H9 (cell line): ENCODE measurements at regions not wholly inside any gene's neighbourhood (a gene's known extent, or its start where the extent isn't known, plus 50 kb on each side); places are given as distances from the start of the nearest gene placed in this dataset.

Source experiments
- DNase-seq: peaks from one replicate; pipeline ENCODE4 v3.0.0-alpha.2; 2017
- H2AFZ ChIP-seq: one replicate; pipeline ENCODE4 v1.6.1; 2013; ENCODE audit warnings: mild to moderate bottlenecking, low read length, control low read depth, moderate library complexity
- H2AK5ac ChIP-seq: 2 replicates; pipeline ENCODE4 v1.6.1; 2013; ENCODE audit warnings: low read length, control low read depth, mixed read lengths; ENCODE audit not compliant: insufficient read length
- H2BK120ac ChIP-seq: one replicate; pipeline ENCODE4 v1.6.1; 2013; ENCODE audit warnings: low read depth, mild to moderate bottlenecking, low read length, control low read depth, inconsistent platforms; ENCODE audit not compliant: poor library complexity, severe bottlenecking
- H2BK12ac ChIP-seq: 2 replicates; pipeline ENCODE4 v1.6.1; 2013; ENCODE audit warnings: low read length, control low read depth, mixed read lengths, low read depth; ENCODE audit not compliant: insufficient read length
- H2BK15ac ChIP-seq: 2 replicates; pipeline ENCODE4 v1.6.1; 2013; ENCODE audit warnings: low read depth, low read length, control low read depth
- H2BK20ac ChIP-seq: one replicate; pipeline ENCODE4 v1.6.1; 2013; ENCODE audit warnings: low read depth, mild to moderate bottlenecking, low read length, control low read depth, inconsistent platforms; ENCODE audit not compliant: poor library complexity, severe bottlenecking
- H2BK5ac ChIP-seq: 2 replicates; pipeline ENCODE4 v1.6.1; 2013; ENCODE audit warnings: low read length, control low read depth, mixed read lengths; ENCODE audit not compliant: insufficient read length
- H3K14ac ChIP-seq: 2 replicates; pipeline ENCODE4 v1.6.1; 2013; ENCODE audit warnings: low read length, control low read depth; ENCODE audit not compliant: insufficient read depth
- H3K18ac ChIP-seq: 2 replicates; pipeline ENCODE4 v1.6.1; 2013; ENCODE audit warnings: low read depth, mild to moderate bottlenecking, mixed read lengths, low read length, control low read depth; ENCODE audit not compliant: insufficient read length
- H3K23ac ChIP-seq: 2 replicates; pipeline ENCODE4 v1.6.1; 2013; ENCODE audit warnings: low read length, control low read depth, mixed read lengths, low read depth; ENCODE audit not compliant: insufficient read length
- H3K23me2 ChIP-seq: 2 replicates; pipeline ENCODE4 v1.6.1; 2013; ENCODE audit warnings: low read depth, mild to moderate bottlenecking, mixed read lengths, low read length, control low read depth; ENCODE audit not compliant: insufficient read length, poor library complexity, severe bottlenecking
- H3K27ac ChIP-seq: 2 replicates; pipeline ENCODE4 v1.5.1; 2013; ENCODE audit warnings: low read length, control low read depth, mixed read lengths, low read depth; ENCODE audit not compliant: insufficient read length
- H3K27me3 ChIP-seq: 2 replicates; pipeline ENCODE4 v1.6.1; 2013; ENCODE audit warnings: low read length, control low read depth, inconsistent platforms; ENCODE audit not compliant: insufficient read depth
- H3K4ac ChIP-seq: 2 replicates; pipeline ENCODE4 v1.6.1; 2013; ENCODE audit warnings: low read depth, mild to moderate bottlenecking, control low read depth, inconsistent platforms, low read length, moderate library complexity
- H3K4me1 ChIP-seq: 2 replicates; pipeline ENCODE4 v1.6.1; 2013; ENCODE audit warnings: low read length, control low read depth, inconsistent platforms; ENCODE audit not compliant: insufficient read depth
- H3K4me2 ChIP-seq: 2 replicates; pipeline ENCODE4 v1.6.1; 2013; ENCODE audit warnings: low read length, control low read depth, mixed read lengths; ENCODE audit not compliant: insufficient read length, insufficient read depth
- H3K56ac ChIP-seq: 2 replicates; pipeline ENCODE4 v1.6.1; 2013; ENCODE audit warnings: low read depth, mild to moderate bottlenecking, mixed read lengths, low read length, control low read depth; ENCODE audit not compliant: insufficient read length
- H3K79me1 ChIP-seq: 2 replicates; pipeline ENCODE4 v1.6.1; 2013; ENCODE audit warnings: low read depth, mild to moderate bottlenecking, moderate library complexity, low read length, control low read depth, inconsistent platforms; ENCODE audit not compliant: insufficient read depth, poor library complexity, severe bottlenecking
- H3K79me2 ChIP-seq: 2 replicates; pipeline ENCODE4 v1.6.1; 2013; ENCODE audit warnings: low read length, control low read depth, inconsistent platforms; ENCODE audit not compliant: insufficient read depth
- H3K9ac ChIP-seq: 2 replicates; pipeline ENCODE4 v1.6.1; 2013; ENCODE audit warnings: low read length, control low read depth, mixed read lengths; ENCODE audit not compliant: insufficient read length; ENCODE audit errors: extremely low read depth
- H3K9me3 ChIP-seq: one replicate; pipeline ENCODE4 v1.6.1; 2013; ENCODE audit warnings: low read depth, low read length, inconsistent platforms; ENCODE audit not compliant: control insufficient read depth
- H3T11ph ChIP-seq: one replicate; pipeline ENCODE4 v1.6.1; 2013; ENCODE audit warnings: mild to moderate bottlenecking, low read length, control low read depth, inconsistent platforms
- H4K20me1 ChIP-seq: one replicate; pipeline ENCODE4 v1.6.1; 2013; ENCODE audit not compliant: control insufficient read depth, insufficient read length, insufficient read depth
- H4K5ac ChIP-seq: 2 replicates; pipeline ENCODE4 v1.6.1; 2013; ENCODE audit warnings: low read depth, mild to moderate bottlenecking, mixed read lengths, low read length, control low read depth; ENCODE audit not compliant: insufficient read length
- H4K8ac ChIP-seq: replicated peaks from 2 replicates; pipeline ENCODE4 v1.6.1; 2013; ENCODE audit warnings: low read length, control low read depth, mixed read lengths, low read depth; ENCODE audit not compliant: insufficient read length
- H4K91ac ChIP-seq: 2 replicates; pipeline ENCODE4 v1.6.1; 2013; ENCODE audit warnings: low read depth, mild to moderate bottlenecking, moderate library complexity, mixed read lengths, low read length, control low read depth; ENCODE audit not compliant: insufficient read length
- H3K27ac Mint-ChIP-seq, 3 experiments: 2 replicates in 2 of 3; 3 replicates in 1 of 3; pipeline ENCODE4 v1.8.0; 2020 to 2021; ENCODE audit warnings: mixed read lengths in 3 of 3, mild to moderate bottlenecking in 1 of 3, moderate library complexity in 1 of 3
- H3K27me3 Mint-ChIP-seq: 2 replicates; pipeline ENCODE4 v1.8.0; 2021; ENCODE audit warnings: low read depth, mild to moderate bottlenecking, moderate library complexity, mixed read lengths
- H3K36me3 Mint-ChIP-seq, 3 experiments: 2 replicates in 2 of 3; 3 replicates in 1 of 3; pipeline ENCODE4 v1.8.0; 2020 to 2021; ENCODE audit warnings: low read depth in 3 of 3, mixed read lengths in 3 of 3; ENCODE audit not compliant: insufficient read depth in 1 of 3
- H3K4me1 Mint-ChIP-seq, 2 experiments: 2 replicates each; pipeline ENCODE4 v1.8.0; 2020; ENCODE audit warnings: mixed read lengths in 2 of 2
- H3K4me3 Mint-ChIP-seq, 2 experiments: 2 replicates in 1 of 2; 3 replicates in 1 of 2; pipeline ENCODE4 v1.8.0; 2020 to 2021; ENCODE audit warnings: mild to moderate bottlenecking in 2 of 2, mixed read lengths in 2 of 2, moderate library complexity in 1 of 2
- H3K9me3 Mint-ChIP-seq, 2 experiments: 2 replicates in 1 of 2; 3 replicates in 1 of 2; pipeline ENCODE4 v1.8.0; 2020; ENCODE audit warnings: mild to moderate bottlenecking in 2 of 2, mixed read lengths in 2 of 2, moderate library complexity in 1 of 2
- CTCF ChIP-seq: fragments of 200-600 bp; sonication (generic); conservative IDR thresholded peaks from 3 replicates; pipeline ENCODE4 v1.8.0; 2021; ENCODE audit warnings: antibody characterized with exemption, mild to moderate bottlenecking
- WGBS: extraction: QIAGEN DNeasy Blood & Tissue Kit; methylation state at CpG from one replicate; pipeline ENCODE4 v1.1.7; 2013; ENCODE audit warnings: missing lambda C conversion rate, low lambda C conversion rate, mixed read lengths; ENCODE audit not compliant: insufficient read length; ENCODE audit errors: extremely low coverage; 5-methylcytosine and 5-hydroxymethylcytosine counted together

GRCh38 chr17:33674685-33675084 is 381.6 kb upstream of the ASIC2 start:
- H3K4me2 ChIP-seq: no peak overlapping the region
- H4K5ac ChIP-seq: no peak overlapping the region
- H2BK15ac ChIP-seq: no peak overlapping the region
- no peak overlapping the region for H4K8ac ChIP-seq
- no peak overlapping the region for H3K4ac ChIP-seq
- no peaks in the 10 kb centered on the region; a peak in 1 of 5 replicates for H3K9me3 Mint-ChIP-seq
- no peaks in the 10 kb centered on the region for H4K20me1 ChIP-seq
- H3K23ac ChIP-seq: no peak overlapping the region
- H3K9me3 ChIP-seq: no peaks in the 10 kb centered on the region
- no peak overlapping the region for H2BK5ac ChIP-seq
- H3K9ac ChIP-seq: no peak overlapping the region
- no peak overlapping the region for H3K56ac ChIP-seq
- no peaks in the 10 kb centered on the region for H3K27me3 ChIP-seq
- no peaks in the 10 kb centered on the region for H3K4me1 ChIP-seq
- no peaks in the 10 kb centered on the region for H3K79me1 ChIP-seq
- H3T11ph ChIP-seq: no peak overlapping the region
- no peak overlapping the region for H3K27ac Mint-ChIP-seq
- H3K14ac ChIP-seq: no peak overlapping the region
- H3K27me3 Mint-ChIP-seq: peaks cover 3% of the 10 kb centered on the region
- H3K36me3 Mint-ChIP-seq: no peaks in the 10 kb centered on the region
- H2BK12ac ChIP-seq: no peak overlapping the region
- H4K91ac ChIP-seq: no peak overlapping the region
- peak; percentile 82 for DNase-seq
- H3K27ac ChIP-seq: no peak overlapping the region
- WGBS: no CpG with 5 or more reads among the region's 8 CpGs
- H3K4me3 Mint-ChIP-seq: no peak overlapping the region
- no peaks in the 10 kb centered on the region for H3K79me2 ChIP-seq
- H3K23me2 ChIP-seq: no peaks in the 10 kb centered on the region
- peak; percentile 76 for TF ChIP-seq CTCF
- no peaks in the 10 kb centered on the region for H3K4me1 Mint-ChIP-seq
- H2AK5ac ChIP-seq: no peak overlapping the region
- H2BK20ac ChIP-seq: no peak overlapping the region
- H2AFZ ChIP-seq: no peak overlapping the region
- H2BK120ac ChIP-seq: no peak overlapping the region
- no peak overlapping the region for H3K18ac ChIP-seq
